Gastrocnemius medialis (tissue), 4 donors: ENCODE measurements at regions not wholly inside any gene's neighbourhood (a gene's known extent, or its start where the extent isn't known, plus 50 kb on each side); places are given as distances from the start of the nearest gene placed in this dataset.

Experiments
- POLR2A ChIP-seq, 2 donors: fragments of 450-650 bp; IDR thresholded peaks; one replicate each; pipeline ENCODE4 v1.6.1; 2017; ENCODE audit warnings: antibody characterized with exemption in 2 of 2, mild to moderate bottlenecking in 2 of 2, moderate library complexity in 2 of 2
- TF ChIP-seq, protein P1 (sequence below), 5 experiments: fragments of 450-650 bp in 3 of 5; fragments of 200-600 bp in 2 of 5; sonication (generic) in 2 of 5; IDR thresholded peaks in 4 of 5; conservative IDR thresholded peaks in 1 of 5; 1 replicate in 4 of 5; 2 replicates in 1 of 5; pipeline ENCODE4 v1.5.1; 2016 to 2019; ENCODE audit warnings: antibody characterized with exemption in 5 of 5, mild to moderate bottlenecking in 3 of 5, moderate library complexity in 3 of 5

DNA sequence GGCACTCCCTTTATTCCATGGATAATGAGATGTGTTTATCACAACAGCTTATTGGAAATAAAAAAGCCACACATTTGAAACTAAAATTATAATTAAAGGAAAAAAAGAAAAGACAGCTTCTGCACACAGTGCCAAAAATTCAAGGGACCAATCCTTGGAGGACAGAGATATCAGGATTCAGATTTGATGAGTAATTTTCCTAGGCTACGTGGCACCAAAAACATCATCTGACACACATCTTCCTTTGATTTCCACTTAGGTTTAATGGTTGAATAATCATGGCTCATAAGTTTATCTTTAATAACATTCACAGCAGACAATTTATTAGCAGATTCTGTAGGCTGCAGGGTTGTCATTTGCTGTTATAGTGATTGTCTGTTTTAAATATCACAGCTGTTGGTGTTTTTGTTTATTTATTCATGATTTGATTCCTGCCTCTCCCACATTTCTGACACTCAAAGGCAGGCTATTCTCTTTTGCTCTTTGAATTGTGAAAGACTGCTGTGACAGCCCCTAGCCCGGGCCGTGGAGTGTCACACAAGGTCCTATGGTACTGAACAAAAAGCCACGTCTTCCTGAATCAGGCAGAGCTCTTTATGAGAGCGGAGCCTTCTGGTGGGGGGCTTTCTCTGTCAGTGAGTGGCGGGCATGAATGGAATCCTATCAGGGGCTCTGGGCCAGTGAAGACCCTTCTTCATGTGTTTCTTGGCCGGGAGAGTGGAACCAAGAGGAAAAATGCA lies 708.5 kb downstream of the SQOR start:
- TF ChIP-seq, protein P1, sequence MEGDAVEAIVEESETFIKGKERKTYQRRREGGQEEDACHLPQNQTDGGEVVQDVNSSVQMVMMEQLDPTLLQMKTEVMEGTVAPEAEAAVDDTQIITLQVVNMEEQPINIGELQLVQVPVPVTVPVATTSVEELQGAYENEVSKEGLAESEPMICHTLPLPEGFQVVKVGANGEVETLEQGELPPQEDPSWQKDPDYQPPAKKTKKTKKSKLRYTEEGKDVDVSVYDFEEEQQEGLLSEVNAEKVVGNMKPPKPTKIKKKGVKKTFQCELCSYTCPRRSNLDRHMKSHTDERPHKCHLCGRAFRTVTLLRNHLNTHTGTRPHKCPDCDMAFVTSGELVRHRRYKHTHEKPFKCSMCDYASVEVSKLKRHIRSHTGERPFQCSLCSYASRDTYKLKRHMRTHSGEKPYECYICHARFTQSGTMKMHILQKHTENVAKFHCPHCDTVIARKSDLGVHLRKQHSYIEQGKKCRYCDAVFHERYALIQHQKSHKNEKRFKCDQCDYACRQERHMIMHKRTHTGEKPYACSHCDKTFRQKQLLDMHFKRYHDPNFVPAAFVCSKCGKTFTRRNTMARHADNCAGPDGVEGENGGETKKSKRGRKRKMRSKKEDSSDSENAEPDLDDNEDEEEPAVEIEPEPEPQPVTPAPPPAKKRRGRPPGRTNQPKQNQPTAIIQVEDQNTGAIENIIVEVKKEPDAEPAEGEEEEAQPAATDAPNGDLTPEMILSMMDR (IDR thresholded peaks at IDR 0.05 in 4 of 5, conservative IDR thresholded peaks at IDR 0.05 in 1 of 5), result no peak
- no peak for TF ChIP-seq POLR2A (IDR thresholded peaks at IDR 0.05)
